Activated naive CD4-positive, alpha-beta T cell treated with anti-CD3 and anti-CD28 coated beads, Interleukin-2, amount 10 ng/mL, durations not matched to agents 7 days and 5 days (primary cell): ENCODE measurements at regions not wholly inside any gene's neighbourhood (a gene's known extent, or its start where the extent isn't known, plus 50 kb on each side); places are given as distances from the start of the nearest gene placed in this dataset.

Source experiments
- CTCF ChIA-PET: fragments of 350-600 bp; sonication (Branson Sonifier 250); formaldehyde crosslinking; loops from one replicate; lab custom pipeline; 2021; ENCODE audit warnings: antibody characterized with exemption; lab: Charles Lee
- DNase-seq: peaks from one replicate; pipeline ENCODE4 v3.0.0-alpha.2; 2020
- H3K27ac Mint-ChIP-seq: one replicate; pipeline ENCODE4 v1.8.0; 2021; ENCODE audit warnings: mild to moderate bottlenecking, moderate library complexity, mixed read lengths
- H3K27me3 Mint-ChIP-seq: one replicate; pipeline ENCODE4 v1.8.0; 2021; ENCODE audit warnings: mild to moderate bottlenecking, mixed read lengths
- H3K36me3 Mint-ChIP-seq: one replicate; pipeline ENCODE4 v1.8.0; 2021; ENCODE audit warnings: mixed read lengths
- H3K4me1 Mint-ChIP-seq: one replicate; pipeline ENCODE4 v1.8.0; 2021; ENCODE audit warnings: mixed read lengths
- H3K4me3 Mint-ChIP-seq: one replicate; pipeline ENCODE4 v1.8.0; 2021; ENCODE audit warnings: mild to moderate bottlenecking, moderate library complexity, mixed read lengths
- H3K9me3 Mint-ChIP-seq: one replicate; pipeline ENCODE4 v1.8.0; 2021; ENCODE audit warnings: mixed read lengths

DNA sequence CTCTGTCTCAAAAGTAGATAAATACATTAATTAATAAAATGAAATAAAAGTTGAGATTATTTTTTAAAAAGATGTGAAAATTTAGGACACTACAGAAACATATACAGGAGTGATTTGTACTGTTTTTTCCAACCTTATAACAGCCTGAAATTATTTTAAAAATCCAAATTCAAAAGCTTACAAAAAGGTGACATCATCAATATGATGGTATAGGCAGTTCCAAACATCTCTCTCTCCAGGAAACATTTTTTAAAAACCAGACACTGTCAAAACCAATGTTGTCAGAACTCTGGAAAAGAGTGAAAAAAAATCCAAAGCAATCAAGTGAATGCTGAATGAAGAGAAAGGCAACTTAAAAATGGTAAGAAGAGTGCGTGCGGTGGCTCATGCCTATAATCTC is 76.7 kb downstream of the HHEX start:
- H3K4me3 Mint-ChIP-seq = no peak overlapping the region
- peaks cover 32% of the 10 kb centered on the region for H3K27me3 Mint-ChIP-seq
- CTCF ChIA-PET = no interaction called here
- H3K36me3 Mint-ChIP-seq = no peaks in the 10 kb centered on the region
- H3K9me3 Mint-ChIP-seq = no peaks in the 10 kb centered on the region
- H3K27ac Mint-ChIP-seq = no peak overlapping the region
- H3K4me1 Mint-ChIP-seq = no peaks in the 10 kb centered on the region
- no peak for DNase-seq

GRCh38 chr10:92768104-92768503 is 78.3 kb downstream of the HHEX start:
- no peak overlapping the region for H3K4me3 Mint-ChIP-seq
- no peaks in the 10 kb centered on the region for H3K4me1 Mint-ChIP-seq
- no peaks in the 10 kb centered on the region for H3K9me3 Mint-ChIP-seq
- H3K36me3 Mint-ChIP-seq = no peaks in the 10 kb centered on the region
- CTCF ChIA-PET = no interaction called here
- no peak overlapping the region for H3K27ac Mint-ChIP-seq
- H3K27me3 Mint-ChIP-seq = peaks cover 29% of the 10 kb centered on the region
- no peak for DNase-seq

GRCh38 chr10:92773776-92774175 is 74.5 kb upstream of the EXOC6 start:
- Mint-ChIP-seq H3K4me3 (no peak overlapping the region), H3K36me3 (no peaks in the 10 kb centered on the region), H3K9me3 (no peaks in the 10 kb centered on the region), H3K4me1 (no peaks in the 10 kb centered on the region), H3K27ac (no peak overlapping the region), H3K27me3 (peaks cover 31% of the 10 kb centered on the region)
- CTCF ChIA-PET = no interaction called here
- no peak for DNase-seq

DNA sequence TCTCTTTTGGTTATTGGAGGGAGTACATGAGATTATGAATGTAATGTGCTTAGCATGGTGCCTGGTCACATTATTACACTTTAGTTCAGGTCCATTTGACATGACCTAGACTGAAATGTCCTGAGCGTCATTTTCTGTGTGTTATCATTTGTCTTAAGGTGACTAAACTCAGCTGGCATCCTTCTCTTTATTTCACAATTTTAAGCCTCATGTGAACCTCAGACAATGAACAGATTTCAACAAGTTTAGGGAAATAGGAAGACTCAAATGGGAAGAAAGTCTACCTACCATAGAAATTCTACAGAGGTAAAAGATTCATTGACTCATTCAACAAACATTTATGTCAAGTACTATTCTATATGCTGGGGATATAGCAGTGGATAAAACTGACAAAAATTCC is 70.2 kb upstream of the EXOC6 start:
- Mint-ChIP-seq H3K27ac (no peak overlapping the region), H3K4me1 (no peaks in the 10 kb centered on the region), H3K9me3 (no peaks in the 10 kb centered on the region), H3K36me3 (no peaks in the 10 kb centered on the region), H3K4me3 (no peak overlapping the region), H3K27me3 (peaks cover 28% of the 10 kb centered on the region)
- no peak for DNase-seq
- CTCF ChIA-PET = no interaction called here

- Mint-ChIP-seq H3K4me3 (no peak overlapping the region), H3K9me3 (no peaks in the 10 kb centered on the region), H3K27me3 (peaks cover 21% of the 10 kb centered on the region), H3K36me3 (no peaks in the 10 kb centered on the region), H3K27ac (no peak overlapping the region), H3K4me1 (no peaks in the 10 kb centered on the region)
- CTCF ChIA-PET = no interaction called here
- DNase-seq = no peak
These were observed 63.2 kb upstream of the EXOC6 start for GRCh38 chr10:92785118-92785517.

GRCh38 chr10:92787557-92788152 is 60.7 kb upstream of the EXOC6 start:
- H3K4me3 Mint-ChIP-seq = no peak overlapping the region
- no peaks in the 10 kb centered on the region for H3K9me3 Mint-ChIP-seq
- H3K4me1 Mint-ChIP-seq = peaks cover 4% of the 10 kb centered on the region
- no peaks in the 10 kb centered on the region for H3K36me3 Mint-ChIP-seq
- DNase-seq = no peak
- H3K27ac Mint-ChIP-seq = no peak overlapping the region
- CTCF ChIA-PET = no interaction called here
- H3K27me3 Mint-ChIP-seq = peaks cover 16% of the 10 kb centered on the region

GRCh38 chr10:92789067-92789466 is 59.3 kb upstream of the EXOC6 start:
- no peak for DNase-seq
- Mint-ChIP-seq H3K36me3 (no peaks in the 10 kb centered on the region), H3K9me3 (no peaks in the 10 kb centered on the region), H3K4me1 (peaks cover 4% of the 10 kb centered on the region), H3K27ac (no peak overlapping the region), H3K4me3 (no peak overlapping the region), H3K27me3 (peaks cover 16% of the 10 kb centered on the region)
- CTCF ChIA-PET = no interaction called here

GRCh38 chr10:92789786-92790185 is 58.5 kb upstream of the EXOC6 start:
- DNase-seq = no peak
- CTCF ChIA-PET = no interaction called here
- no peak overlapping the region for H3K27ac Mint-ChIP-seq
- no peak overlapping the region for H3K4me3 Mint-ChIP-seq
- peaks cover 4% of the 10 kb centered on the region for H3K4me1 Mint-ChIP-seq
- H3K36me3 Mint-ChIP-seq = no peaks in the 10 kb centered on the region
- H3K27me3 Mint-ChIP-seq = peaks cover 16% of the 10 kb centered on the region
- H3K9me3 Mint-ChIP-seq = no peaks in the 10 kb centered on the region

- Mint-ChIP-seq H3K36me3 (no peaks in the 10 kb centered on the region), H3K4me3 (no peak overlapping the region), H3K9me3 (no peaks in the 10 kb centered on the region), H3K4me1 (peaks cover 4% of the 10 kb centered on the region), H3K27me3 (peaks cover 16% of the 10 kb centered on the region), H3K27ac (no peak overlapping the region)
- DNase-seq = no peak
- CTCF ChIA-PET = no interaction called here
These were observed 57.9 kb upstream of the EXOC6 start for GRCh38 chr10:92790440-92790839.

DNA sequence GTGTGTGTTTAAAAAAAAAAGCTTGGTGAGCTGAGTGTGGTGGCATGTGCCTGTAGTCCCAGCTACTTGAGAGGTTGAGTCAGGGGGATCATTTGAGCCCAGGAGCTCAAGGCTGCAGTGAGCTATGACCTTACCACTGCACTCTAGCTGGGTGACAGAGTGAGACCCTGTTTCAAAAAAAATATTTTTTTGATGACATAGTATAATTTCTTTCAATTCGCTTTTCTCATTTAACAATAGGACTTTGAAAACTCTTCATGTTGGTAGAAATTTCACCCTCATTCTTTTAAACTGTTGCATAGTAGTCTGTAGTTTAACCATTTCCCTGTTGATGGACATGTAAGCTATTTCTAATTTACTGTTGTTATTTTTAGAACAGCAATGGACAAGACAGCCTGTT is 55.7 kb upstream of the EXOC6 start:
- peaks cover 4% of the 10 kb centered on the region for H3K4me1 Mint-ChIP-seq
- peaks cover 14% of the 10 kb centered on the region for H3K27me3 Mint-ChIP-seq
- CTCF ChIA-PET = no interaction called here
- H3K9me3 Mint-ChIP-seq = no peaks in the 10 kb centered on the region
- no peak overlapping the region for H3K4me3 Mint-ChIP-seq
- no peak for DNase-seq
- no peak overlapping the region for H3K27ac Mint-ChIP-seq
- no peaks in the 10 kb centered on the region for H3K36me3 Mint-ChIP-seq
